PC-9 (cell line): ENCODE measurements at regions not wholly inside any gene's neighbourhood (a gene's known extent, or its start where the extent isn't known, plus 50 kb on each side); places are given as distances from the start of the nearest gene placed in this dataset.

Source experiments
- BruUV-seq: library from RNA; stranded (reverse); fragments of 400-500 nt; replicated peaks from 2 replicates; lab custom pipeline; 2021; lab: Mats Ljungman, UMichigan
- CTCF ChIA-PET: fragments of 300-600 bp; sonication (Branson Sonifier 250); formaldehyde crosslinking; loops from one replicate; lab custom pipeline; 2022; ENCODE audit warnings: antibody characterized with exemption; lab: Charles Lee
- POLR2A ChIA-PET: fragments of 300-600 bp; sonication (Branson Sonifier 250); formaldehyde crosslinking; loops from one replicate; lab custom pipeline; 2022; ENCODE audit warnings: antibody characterized with exemption; ENCODE audit not compliant: unreplicated experiment; lab: Charles Lee
- DNase-seq, 2 experiments: peaks; one replicate each; pipeline versions ENCODE4 v3.0.0 to v3.0.0-alpha.2; 2015 to 2022; ENCODE audit warnings: mixed read lengths in 1 of 2
- H2AFZ ChIP-seq: fragments of 200-600 bp; sonication (generic); 2 replicates; pipeline ENCODE4 v1.8.1; 2017; ENCODE audit warnings: antibody characterized with exemption
- H3F3A ChIP-seq: fragments of 200-600 bp; sonication (generic); 2 replicates; pipeline ENCODE4 v1.8.1; 2017; ENCODE audit warnings: antibody characterized with exemption, mild to moderate bottlenecking, low read depth; ENCODE audit not compliant: insufficient read depth
- H3K27ac ChIP-seq: fragments of 200-600 bp; sonication (generic); 2 replicates; pipeline ENCODE4 v1.6.1; 2016; ENCODE audit warnings: mixed run types
- H3K27me3 ChIP-seq: fragments of 200-600 bp; sonication (generic); 2 replicates; pipeline ENCODE4 v1.6.1; 2016; ENCODE audit warnings: low read depth, mixed run types; ENCODE audit not compliant: insufficient read depth
- H3K36me3 ChIP-seq: fragments of 200-600 bp; sonication (generic); 2 replicates; pipeline ENCODE4 v1.6.1; 2016; ENCODE audit warnings: low read depth, mixed run types
- H3K4me1 ChIP-seq: fragments of 200-600 bp; sonication (generic); replicated peaks from 2 replicates; pipeline ENCODE4 v1.6.1; 2016; ENCODE audit warnings: mixed run types; ENCODE audit not compliant: insufficient read depth
- H3K4me2 ChIP-seq: fragments of 200-600 bp; sonication (generic); 2 replicates; pipeline ENCODE4 v1.6.1; 2017; ENCODE audit warnings: mixed run types
- H3K4me3 ChIP-seq: fragments of 200-600 bp; sonication (generic); 2 replicates; pipeline ENCODE4 v1.6.1; 2016; ENCODE audit warnings: mixed run types
- H3K79me2 ChIP-seq: fragments of 200-600 bp; sonication (generic); 2 replicates; pipeline ENCODE4 v1.6.1; 2017; ENCODE audit warnings: low read depth, mixed run types
- H3K9me2 ChIP-seq: fragments of 200-600 bp; sonication (generic); 2 replicates; pipeline ENCODE4 v1.8.1; 2017; ENCODE audit warnings: mild to moderate bottlenecking; ENCODE audit not compliant: insufficient read depth
- H3K9me3 ChIP-seq: fragments of 200-600 bp; sonication (generic); 2 replicates; pipeline ENCODE4 v1.8.1; 2016; ENCODE audit warnings: low read depth; ENCODE audit not compliant: insufficient read depth
- H4K20me1 ChIP-seq: fragments of 200-600 bp; sonication (generic); 2 replicates; pipeline ENCODE4 v1.8.1; 2017; ENCODE audit not compliant: insufficient read depth
- EZH2 ChIP-seq: fragments of 200-600 bp; sonication (generic); IDR thresholded peaks from 2 replicates; pipeline ENCODE4 v1.8.0; 2017; ENCODE audit warnings: antibody characterized with exemption, low read depth
- intact Hi-C: fragments of 100-400 bp; cut with micrococcal nuclease; formaldehyde crosslinking; loops from one replicate; pipeline ENCODE4 v1.10.0; 2022; ENCODE audit not compliant: unreplicated experiment
- TF ChIP-seq, protein P1 (sequence below): fragments of 200-600 bp; sonication (generic); conservative IDR thresholded peaks from 2 replicates; pipeline ENCODE4 v1.6.1; 2017; ENCODE audit warnings: mixed run types, antibody characterized with exemption, mild to moderate bottlenecking, moderate library complexity

GRCh38 chr2:215668378-215668775 lies 232.5 kb upstream of the FN1 start:
- intact Hi-C loops, result no loop called here
- BruUV-seq, result no TSS peak

GRCh38 chr2:215667585-215668377 lies 231.9 kb upstream of the FN1 start:
- H3F3A ChIP-seq, result peaks cover 8% of the 10 kb centered on the region; the same call in 1 of the 2 replicates
- no TSS peak for BruUV-seq
- no peak overlapping the region for H3K27ac ChIP-seq
- no peak overlapping the region for H3K4me2 ChIP-seq
- H3K79me2 ChIP-seq, result no peaks in the 10 kb centered on the region
- no peak for TF ChIP-seq EZH2
- TF ChIP-seq, protein P1, sequence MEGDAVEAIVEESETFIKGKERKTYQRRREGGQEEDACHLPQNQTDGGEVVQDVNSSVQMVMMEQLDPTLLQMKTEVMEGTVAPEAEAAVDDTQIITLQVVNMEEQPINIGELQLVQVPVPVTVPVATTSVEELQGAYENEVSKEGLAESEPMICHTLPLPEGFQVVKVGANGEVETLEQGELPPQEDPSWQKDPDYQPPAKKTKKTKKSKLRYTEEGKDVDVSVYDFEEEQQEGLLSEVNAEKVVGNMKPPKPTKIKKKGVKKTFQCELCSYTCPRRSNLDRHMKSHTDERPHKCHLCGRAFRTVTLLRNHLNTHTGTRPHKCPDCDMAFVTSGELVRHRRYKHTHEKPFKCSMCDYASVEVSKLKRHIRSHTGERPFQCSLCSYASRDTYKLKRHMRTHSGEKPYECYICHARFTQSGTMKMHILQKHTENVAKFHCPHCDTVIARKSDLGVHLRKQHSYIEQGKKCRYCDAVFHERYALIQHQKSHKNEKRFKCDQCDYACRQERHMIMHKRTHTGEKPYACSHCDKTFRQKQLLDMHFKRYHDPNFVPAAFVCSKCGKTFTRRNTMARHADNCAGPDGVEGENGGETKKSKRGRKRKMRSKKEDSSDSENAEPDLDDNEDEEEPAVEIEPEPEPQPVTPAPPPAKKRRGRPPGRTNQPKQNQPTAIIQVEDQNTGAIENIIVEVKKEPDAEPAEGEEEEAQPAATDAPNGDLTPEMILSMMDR, result no peak
- no peaks in the 10 kb centered on the region for H3K27me3 ChIP-seq
- ChIA-PET POLR2A (no interaction called here), CTCF (no interaction called here)
- H3K36me3 ChIP-seq, result no peaks in the 10 kb centered on the region
- H3K9me3 ChIP-seq, result peaks cover 14% of the 10 kb centered on the region; the same call in 1 of the 2 replicates
- peaks cover 16% of the 10 kb centered on the region for H3K4me1 ChIP-seq
- no peaks in the 10 kb centered on the region for H3K9me2 ChIP-seq
- H3K4me3 ChIP-seq, result no peak overlapping the region
- H2AFZ ChIP-seq, result no peak overlapping the region
- no peaks in the 10 kb centered on the region for H4K20me1 ChIP-seq
- intact Hi-C loops, result no loop called here
- DNase-seq, result no peak

More at GRCh38 chr2:215668378-215668775, 232.5 kb upstream of the FN1 start:
- no peaks in the 10 kb centered on the region for H3K27me3 ChIP-seq
- H3K4me3 ChIP-seq, result no peak overlapping the region
- DNase-seq, result no peak
- H3K4me1 ChIP-seq, result peaks cover 16% of the 10 kb centered on the region
- H3K9me3 ChIP-seq, result peaks cover 14% of the 10 kb centered on the region; the same call in 1 of the 2 replicates
- H3K4me2 ChIP-seq, result no peak overlapping the region
- no peak for TF ChIP-seq EZH2
- TF ChIP-seq, protein P1, result no peak
- peaks cover 8% of the 10 kb centered on the region; the same call in 1 of the 2 replicates for H3F3A ChIP-seq
- H4K20me1 ChIP-seq, result no peaks in the 10 kb centered on the region
- no peak overlapping the region for H3K27ac ChIP-seq
- H3K79me2 ChIP-seq, result no peaks in the 10 kb centered on the region
- H3K36me3 ChIP-seq, result no peaks in the 10 kb centered on the region
- H3K9me2 ChIP-seq, result no peaks in the 10 kb centered on the region
- ChIA-PET CTCF (no interaction called here), POLR2A (interaction anchor here (0.5 kb wide), 1 partner anchor 370 kb away, joined by 8 read pairs; no protein-coding TSS in a partner anchor)
- H2AFZ ChIP-seq, result no peak overlapping the region

DNA sequence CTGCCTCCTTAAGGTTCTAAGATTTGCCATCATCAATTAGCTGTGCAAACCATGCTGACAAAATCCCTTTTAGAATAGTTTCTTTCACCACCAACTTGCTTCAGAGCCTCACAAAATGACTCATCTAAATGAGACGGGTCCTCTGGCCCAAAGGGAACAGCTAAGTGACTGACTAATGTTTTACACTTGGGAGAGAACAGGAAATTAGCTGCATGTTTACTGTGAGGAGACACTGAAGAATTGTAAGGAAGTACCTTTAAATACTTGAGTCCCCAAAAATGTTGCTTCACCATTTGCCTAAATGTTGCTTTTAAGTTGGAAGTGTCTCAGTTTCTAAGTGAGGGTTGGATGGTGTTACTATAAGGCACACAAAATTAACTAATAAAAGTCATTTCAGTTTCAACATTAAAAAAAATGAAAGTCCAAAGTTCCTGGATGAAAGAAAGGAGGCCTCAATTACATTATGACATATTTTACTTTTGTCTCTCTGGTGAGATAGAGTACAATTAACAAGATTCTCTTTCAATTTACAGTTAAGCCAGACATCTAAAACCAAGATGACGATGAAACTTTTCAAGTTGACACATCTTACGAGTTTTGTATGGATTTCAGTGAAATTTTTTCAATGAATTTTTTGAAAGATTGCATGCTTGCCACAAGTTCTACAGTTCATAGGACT lies 229.1 kb upstream of the FN1 start:
- no peak overlapping the region for H3K4me3 ChIP-seq
- peak; percentile 14 to 88 for DNase-seq
- H2AFZ ChIP-seq, result peak overlapping the region; percentile 40; the same call in 1 of the 2 replicates
- H3K4me1 ChIP-seq, result peaks cover 16% of the 10 kb centered on the region
- intact Hi-C loops, result no loop called here
- peaks cover 8% of the 10 kb centered on the region; the same call in 1 of the 2 replicates for H3F3A ChIP-seq
- no peaks in the 10 kb centered on the region for H3K36me3 ChIP-seq
- POLR2A ChIA-PET, result no interaction called here
- no peaks in the 10 kb centered on the region for H3K27me3 ChIP-seq
- peak overlapping the region; percentile 36 for H3K4me2 ChIP-seq
- CTCF ChIA-PET, result no interaction called here
- no peaks in the 10 kb centered on the region for H3K79me2 ChIP-seq
- H3K9me2 ChIP-seq, result no peaks in the 10 kb centered on the region
- TF ChIP-seq, protein P1, result no peak
- no peak for TF ChIP-seq EZH2
- peaks cover 14% of the 10 kb centered on the region; the same call in 1 of the 2 replicates for H3K9me3 ChIP-seq
- H3K27ac ChIP-seq, result peak overlapping the region; percentile 60
- H4K20me1 ChIP-seq, result no peaks in the 10 kb centered on the region
- no TSS peak for BruUV-seq
